GM23338 (cell line): ENCODE measurements at regions not wholly inside any gene's neighbourhood (a gene's known extent, or its start where the extent isn't known, plus 50 kb on each side); places are given as distances from the start of the nearest gene placed in this dataset.

Source experiments
- ATAC-seq: fragments of 200-7000 bp; cut with Tn5 transposase; 3 replicates; pipeline ENCODE4 v1.9.1; 2020
- DNase-seq: peaks from one replicate; pipeline ENCODE4 v3.0.0-alpha.2; 2015; ENCODE audit warnings: low spot score
- H2AFZ ChIP-seq: fragments of 200-600 bp; sonication (generic); 2 replicates; pipeline ENCODE4 v1.8.0; 2016; ENCODE audit warnings: antibody characterized with exemption, mild to moderate bottlenecking, moderate library complexity
- H3F3A ChIP-seq: fragments of 200-600 bp; sonication (generic); replicated peaks from 2 replicates; pipeline ENCODE4 v1.8.0; 2017; ENCODE audit warnings: antibody characterized with exemption, mixed run types, low read depth
- H3K27ac ChIP-seq: fragments of 200-600 bp; sonication (generic); 2 replicates; pipeline ENCODE4 v1.6.1; 2016; ENCODE audit warnings: low read depth
- H3K27me3 ChIP-seq: fragments of 200-600 bp; sonication (generic); 2 replicates; pipeline ENCODE4 v1.8.0; 2016; ENCODE audit warnings: mild to moderate bottlenecking, mixed run types, moderate library complexity; ENCODE audit not compliant: insufficient read depth
- H3K36me3 ChIP-seq: fragments of 200-600 bp; sonication (generic); 2 replicates; pipeline ENCODE4 v1.8.0; 2016; ENCODE audit warnings: mild to moderate bottlenecking; ENCODE audit not compliant: insufficient read depth
- H3K4me1 ChIP-seq: fragments of 200-600 bp; sonication (generic); 2 replicates; pipeline ENCODE4 v1.8.0; 2016; ENCODE audit warnings: mild to moderate bottlenecking, moderate library complexity; ENCODE audit not compliant: insufficient read depth
- H3K4me2 ChIP-seq: fragments of 200-600 bp; sonication (generic); 2 replicates; pipeline ENCODE4 v1.7.1; 2017; ENCODE audit warnings: mixed run types
- H3K4me3 ChIP-seq: fragments of 200-600 bp; sonication (generic); 2 replicates; pipeline ENCODE4 v1.6.1; 2016; ENCODE audit warnings: mixed run types
- H3K79me2 ChIP-seq: fragments of 200-600 bp; sonication (generic); replicated peaks from 2 replicates; pipeline ENCODE4 v1.8.0; 2017; ENCODE audit warnings: mild to moderate bottlenecking; ENCODE audit not compliant: insufficient read depth
- H3K9me2 ChIP-seq: fragments of 200-600 bp; sonication (generic); 2 replicates; pipeline ENCODE4 v1.8.0; 2017; ENCODE audit not compliant: insufficient read depth
- H4K20me1 ChIP-seq: fragments of 200-600 bp; sonication (generic); replicated peaks from 2 replicates; pipeline ENCODE4 v1.8.0; 2017; ENCODE audit warnings: mild to moderate bottlenecking; ENCODE audit not compliant: insufficient read depth
- H3K27ac Mint-ChIP-seq: 2 replicates; pipeline ENCODE4 v1.8.0; 2020; ENCODE audit warnings: inconsistent platforms, mild to moderate bottlenecking, moderate library complexity, mixed read lengths
- H3K27me3 Mint-ChIP-seq: 3 replicates; pipeline ENCODE4 v1.8.0; 2022; ENCODE audit warnings: low read depth, mild to moderate bottlenecking, moderate library complexity, mixed read lengths, inconsistent platforms; ENCODE audit not compliant: insufficient read depth, poor library complexity
- H3K36me3 Mint-ChIP-seq: 3 replicates; pipeline ENCODE4 v1.8.0; 2021; ENCODE audit warnings: low read depth, mild to moderate bottlenecking, inconsistent platforms, moderate library complexity, mixed read lengths
- H3K4me1 Mint-ChIP-seq: 3 replicates; pipeline ENCODE4 v1.8.0; 2020; ENCODE audit warnings: mild to moderate bottlenecking, inconsistent platforms, mixed read lengths
- H3K4me3 Mint-ChIP-seq: 3 replicates; pipeline ENCODE4 v1.8.0; 2021; ENCODE audit warnings: moderate library complexity, mild to moderate bottlenecking, inconsistent platforms, mixed read lengths
- H3K9me3 Mint-ChIP-seq: 3 replicates; pipeline ENCODE4 v1.8.0; 2020; ENCODE audit warnings: moderate library complexity, mild to moderate bottlenecking, inconsistent platforms, mixed read lengths
- CREB1 ChIP-seq: fragments of 250-450 bp; sonication (Bioruptor Pico); IDR thresholded peaks from 2 replicates; pipeline ENCODE4 v1.5.0; 2020; ENCODE audit warnings: low read depth, mild to moderate bottlenecking, moderate library complexity
- CTCF ChIP-seq, 2 experiments: fragments of 200-600 bp in 1 of 2; sonication (generic) in 1 of 2; conservative IDR thresholded peaks; 2 replicates each; pipeline versions ENCODE4 v1.5.1 to v1.6.1; 2016 to 2017; ENCODE audit warnings: antibody characterized with exemption in 2 of 2, low read depth in 2 of 2, mild to moderate bottlenecking in 2 of 2, moderate library complexity in 1 of 2
- EZH2phosphoT487 ChIP-seq: fragments of 200-600 bp; sonication (generic); IDR thresholded peaks from one replicate; pipeline ENCODE4 v1.8.1; 2018; ENCODE audit warnings: antibody characterized with exemption; ENCODE audit not compliant: unreplicated experiment
- JUNB ChIP-seq: IDR thresholded peaks from one replicate; pipeline ENCODE4 v1.6.1; 2016; ENCODE audit warnings: antibody characterized with exemption; ENCODE audit not compliant: unreplicated experiment
- REST ChIP-seq: IDR thresholded peaks from one replicate; pipeline ENCODE4 v1.6.1; 2018; ENCODE audit warnings: antibody characterized with exemption; ENCODE audit not compliant: unreplicated experiment
- STAT1 ChIP-seq: IDR thresholded peaks from one replicate; pipeline ENCODE4 v1.6.1; 2016; ENCODE audit warnings: antibody characterized with exemption; ENCODE audit not compliant: unreplicated experiment
- ZNF331 ChIP-seq: fragments of 250-450 bp; sonication (Bioruptor Pico); IDR thresholded peaks from 2 replicates; pipeline ENCODE4 v1.5.0; 2020; ENCODE audit warnings: low read depth, mild to moderate bottlenecking, moderate library complexity
- TF ChIP-seq, protein P1 (sequence below): IDR thresholded peaks from 2 replicates; pipeline ENCODE4 v1.6.1; 2016; ENCODE audit warnings: antibody characterized with exemption

DNA sequence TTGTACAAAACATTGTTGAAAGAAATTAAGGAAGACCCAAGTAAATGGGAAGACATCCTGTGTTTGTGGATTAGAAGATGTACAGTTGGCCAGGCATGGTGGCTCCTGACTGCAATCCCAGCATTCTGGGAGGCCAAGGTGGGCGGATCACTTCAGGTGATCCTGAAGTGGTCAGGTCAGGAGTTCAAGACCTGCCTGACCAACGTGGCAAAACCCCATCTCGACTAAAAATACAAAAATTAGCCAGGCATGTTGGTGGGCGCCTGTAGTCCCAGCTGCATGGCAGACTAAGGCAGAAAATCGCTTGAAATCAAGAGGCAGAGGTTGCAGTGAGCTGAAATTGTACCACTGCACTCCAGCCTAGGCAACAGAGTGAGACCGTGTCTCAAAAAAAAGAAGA is 62.0 kb upstream of the SEPTIN5 start:
- Histone ChIP-seq H3K36me3 (peaks cover 5% of the 10 kb centered on the region; the same call in 1 of the 2 replicates), H3F3A (no peaks in the 10 kb centered on the region), H3K4me3 (no peak overlapping the region), H3K4me1 (peaks cover 20% of the 10 kb centered on the region), H3K79me2 (no peaks in the 10 kb centered on the region), H3K27ac (no peak overlapping the region), H3K4me2 (no peak overlapping the region), H4K20me1 (no peaks in the 10 kb centered on the region), H3K9me2 (peaks cover 10% of the 10 kb centered on the region), H3K27me3 (no peaks in the 10 kb centered on the region), H2AFZ (no peak overlapping the region)
- DNase-seq (no peak), ATAC-seq (no peak)
- Mint-ChIP-seq H3K9me3 (peaks cover 17% of the 10 kb centered on the region), H3K4me1 (peaks cover 13% of the 10 kb centered on the region), H3K27ac (no peak overlapping the region), H3K36me3 (peaks cover 11% of the 10 kb centered on the region), H3K4me3 (no peak overlapping the region), H3K27me3 (peaks cover 9% of the 10 kb centered on the region)
- no peak for TF ChIP-seq CTCF (conservative IDR thresholded peaks at IDR 0.05; ENCODE audit: low read depth in 2 of 2)
- no peak for TF ChIP-seq ZNF331

DNA sequence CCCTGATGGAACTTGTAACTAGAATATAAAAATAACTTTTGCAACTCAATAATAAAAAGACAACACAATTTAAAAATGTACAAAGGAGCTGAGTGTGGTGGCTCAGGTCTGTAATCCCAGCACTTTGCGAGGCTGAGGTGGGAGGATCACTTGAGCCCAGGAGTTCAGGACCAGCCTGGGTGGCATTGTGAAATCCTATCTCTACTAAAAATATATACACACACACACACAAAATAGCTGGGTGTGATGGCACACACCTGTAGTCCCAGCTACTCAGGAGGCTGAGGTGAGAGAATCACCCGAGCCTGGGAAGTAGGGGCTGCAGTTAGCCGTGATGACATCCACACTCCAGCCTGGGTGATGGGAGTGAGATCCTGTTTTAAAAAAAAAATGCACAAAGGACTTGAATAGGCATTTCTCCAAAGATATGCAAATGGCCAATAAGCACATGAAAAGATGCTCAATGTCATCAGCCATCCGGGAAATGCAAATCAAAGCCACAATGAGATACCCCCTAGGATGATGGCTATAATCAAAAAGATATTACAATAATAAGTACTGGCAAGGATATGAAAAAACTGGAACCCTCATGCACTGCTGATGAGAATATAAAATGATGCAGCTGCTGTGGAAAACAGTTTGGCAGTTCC is 59.8 kb upstream of the SEPTIN5 start:
- Histone ChIP-seq H3K27me3 (no peaks in the 10 kb centered on the region), H4K20me1 (no peaks in the 10 kb centered on the region), H3K27ac (no peak overlapping the region), H3K9me2 (peaks cover 23% of the 10 kb centered on the region), H3K4me1 (peaks cover 20% of the 10 kb centered on the region), H3K4me2 (peak overlapping the region; percentile 44), H3F3A (no peaks in the 10 kb centered on the region), H2AFZ (no peak overlapping the region), H3K4me3 (0 out of 2 replicates have a peak overlapping the region, but pooled peaks have one; percentile 7), H3K79me2 (no peaks in the 10 kb centered on the region), H3K36me3 (no peaks in the 10 kb centered on the region)
- H3K9me3 Mint-ChIP-seq = peaks cover 5% of the 10 kb centered on the region
- peak overlapping the region; percentile 37; the same call in 1 of the 3 replicates for H3K4me3 Mint-ChIP-seq
- DNase-seq (peak; percentile 18), ATAC-seq (peak; percentile 50)
- no peak overlapping the region for H3K27ac Mint-ChIP-seq
- peaks cover 1% of the 10 kb centered on the region; the same call in 2 of the 3 replicates for H3K36me3 Mint-ChIP-seq
- H3K4me1 Mint-ChIP-seq = peaks cover 13% of the 10 kb centered on the region
- peaks cover 10% of the 10 kb centered on the region for H3K27me3 Mint-ChIP-seq
- TF ChIP-seq EZH2phosphoT487 (no peak), CTCF (conservative IDR thresholded peaks at IDR 0.05; ENCODE audit: low read depth in 2 of 2) (no peak), STAT1 (no peak), ZNF331 (no peak), CREB1 (no peak), JUNB (no peak), REST (no peak)
- TF ChIP-seq, protein P1, sequence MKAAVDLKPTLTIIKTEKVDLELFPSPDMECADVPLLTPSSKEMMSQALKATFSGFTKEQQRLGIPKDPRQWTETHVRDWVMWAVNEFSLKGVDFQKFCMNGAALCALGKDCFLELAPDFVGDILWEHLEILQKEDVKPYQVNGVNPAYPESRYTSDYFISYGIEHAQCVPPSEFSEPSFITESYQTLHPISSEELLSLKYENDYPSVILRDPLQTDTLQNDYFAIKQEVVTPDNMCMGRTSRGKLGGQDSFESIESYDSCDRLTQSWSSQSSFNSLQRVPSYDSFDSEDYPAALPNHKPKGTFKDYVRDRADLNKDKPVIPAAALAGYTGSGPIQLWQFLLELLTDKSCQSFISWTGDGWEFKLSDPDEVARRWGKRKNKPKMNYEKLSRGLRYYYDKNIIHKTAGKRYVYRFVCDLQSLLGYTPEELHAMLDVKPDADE = no peak
